AG10803 (cell line): ENCODE measurements at regions not wholly inside any gene's neighbourhood (a gene's known extent, or its start where the extent isn't known, plus 50 kb on each side); places are given as distances from the start of the nearest gene placed in this dataset.

Experiments
- DNase-seq: peaks from one replicate; pipeline ENCODE4 v3.0.0; 2010; ENCODE audit warnings: low read depth
- H3K4me3 ChIP-seq: 2 replicates; pipeline ENCODE4 v1.5.1; 2011; ENCODE audit warnings: mild to moderate bottlenecking, low read length, control low read depth
- CTCF ChIP-seq: conservative IDR thresholded peaks from 2 replicates; pipeline ENCODE4 v1.5.1; 2011; ENCODE audit warnings: mild to moderate bottlenecking, low read length, control low read depth, inconsistent platforms

GRCh38 chr10:111578076-111578475, 501.2 kb downstream of the ADRA2A start:
- TF ChIP-seq CTCF = no peak
- no peak overlapping the region for H3K4me3 ChIP-seq
- no peak for DNase-seq

- DNase-seq = no peak
- H3K4me3 ChIP-seq = no peak overlapping the region
- no peak for TF ChIP-seq CTCF
Observed at GRCh38 chr10:111579473-111579872, 502.6 kb downstream of the ADRA2A start.

DNA sequence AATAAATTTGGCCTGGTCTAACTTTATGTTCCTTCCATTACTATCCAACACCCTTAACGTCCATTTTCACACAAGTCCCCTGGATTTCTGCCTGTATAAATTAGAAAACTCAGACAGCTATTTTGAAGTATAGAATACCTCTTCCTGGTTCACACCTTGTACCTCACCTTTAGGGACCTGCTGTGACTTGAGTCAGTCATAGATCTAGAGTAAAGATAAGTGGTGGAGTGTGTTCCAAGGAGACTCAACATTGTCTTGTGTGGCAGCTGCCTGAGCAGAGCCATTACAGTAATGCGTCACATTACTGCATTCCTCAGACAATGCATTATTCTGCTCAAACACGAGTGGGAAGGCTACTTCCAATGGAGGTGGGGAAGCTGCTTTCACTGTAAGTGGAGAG, 513.9 kb downstream of the ADRA2A start:
- DNase-seq = no peak
- no peak for TF ChIP-seq CTCF
- H3K4me3 ChIP-seq = no peak overlapping the region

DNA sequence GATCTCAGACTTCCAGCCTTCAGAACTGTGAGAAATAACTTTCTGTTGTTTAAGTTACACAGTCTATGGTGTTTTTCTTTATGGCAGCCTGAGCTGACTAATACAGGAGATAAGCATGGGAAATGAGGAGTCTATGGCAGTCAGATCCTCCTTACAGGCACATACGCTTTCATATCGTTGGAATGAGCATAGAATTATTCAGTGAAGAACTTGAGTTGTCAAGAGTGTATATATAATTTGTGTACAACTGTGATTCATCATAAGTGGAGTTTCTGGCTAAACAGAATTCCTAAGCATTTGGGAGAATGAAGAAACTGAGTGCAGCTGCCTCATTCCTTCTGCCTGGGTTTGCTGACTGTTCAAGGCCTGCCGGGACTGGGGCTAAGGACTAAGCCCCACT, 516.7 kb downstream of the ADRA2A start:
- no peak overlapping the region for H3K4me3 ChIP-seq
- no peak for TF ChIP-seq CTCF
- peak; percentile 69 for DNase-seq

- DNase-seq = no peak
- H3K4me3 ChIP-seq = no peak overlapping the region
- TF ChIP-seq CTCF = no peak
Observed at GRCh38 chr10:111595173-111595572, 518.3 kb downstream of the ADRA2A start.

GRCh38 chr10:111598433-111599059, 521.7 kb downstream of the ADRA2A start:
- TF ChIP-seq CTCF = peak; percentile 91
- DNase-seq = peak; percentile 80
- no peak overlapping the region for H3K4me3 ChIP-seq

DNA sequence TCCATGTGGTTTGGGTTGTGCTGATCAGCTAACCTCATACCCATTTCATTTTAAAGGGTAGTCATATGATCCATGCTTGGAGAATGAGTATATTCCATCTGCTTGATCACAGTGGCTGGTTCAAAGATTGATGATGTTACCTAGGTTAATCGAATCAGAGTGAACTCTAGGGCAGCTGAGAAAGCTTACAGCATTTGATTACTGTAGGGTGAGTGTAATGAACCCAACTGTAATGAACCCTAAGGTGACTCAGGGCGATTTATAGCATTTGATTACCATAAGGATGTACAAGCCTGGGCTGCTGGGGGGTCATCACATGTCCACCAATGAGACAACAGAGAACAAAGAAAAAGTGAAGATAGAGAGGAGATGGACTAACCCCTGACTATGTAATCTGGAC, 523.1 kb downstream of the ADRA2A start:
- no peak for TF ChIP-seq CTCF
- DNase-seq = no peak
- no peak overlapping the region for H3K4me3 ChIP-seq
